GM12872 (cell line): ENCODE measurements at regions not wholly inside any gene's neighbourhood (a gene's known extent, or its start where the extent isn't known, plus 50 kb on each side); places are given as distances from the start of the nearest gene placed in this dataset.

Experiments
- CTCF ChIP-seq: IDR thresholded peaks from 3 replicates; pipeline ENCODE4 v1.5.1; 2011; ENCODE audit warnings: low read depth, mild to moderate bottlenecking, low read length, moderate library complexity; ENCODE audit not compliant: insufficient read depth

- TF ChIP-seq CTCF = no peak
Measured at GRCh38 chr19:30817197-30817596, 445.0 kb downstream of the ZNF536 start.

- TF ChIP-seq CTCF = no peak
Measured at GRCh38 chr19:30815889-30816580, 443.9 kb downstream of the ZNF536 start.

- no peak for TF ChIP-seq CTCF
Measured at GRCh38 chr19:30812099-30812678, 440.0 kb downstream of the ZNF536 start.

- TF ChIP-seq CTCF = no peak
Measured at GRCh38 chr19:30811397-30812098, 439.4 kb downstream of the ZNF536 start.

- TF ChIP-seq CTCF = no peak
Measured at GRCh38 chr19:30810726-30811125, 438.5 kb downstream of the ZNF536 start.

GRCh38 chr19:30807278-30807677, 435.1 kb downstream of the ZNF536 start:
- TF ChIP-seq CTCF = no peak

- no peak for TF ChIP-seq CTCF
Measured at GRCh38 chr19:30806311-30806710, 434.1 kb downstream of the ZNF536 start.
